ENCODE measurements at regions not wholly inside any gene's neighbourhood (a gene's known extent, or its start where the extent isn't known, plus 50 kb on each side); places are given as distances from the start of the nearest gene placed in this dataset.

GRCh38 chr4:1543976-1544375 lies 137.7 kb upstream of the NKX1-1 start:
- no peak for ATAC-seq
- Histone ChIP-seq H3K4me1 (ENCODE audit: low read depth) (peaks cover 17% of the 10 kb centered on the region), H3K9me3 (no peaks in the 10 kb centered on the region), H3K36me3 (ENCODE audit: low read depth) (no peaks in the 10 kb centered on the region), H3K4me3 (no peak overlapping the region)
- TF ChIP-seq, protein P1, sequence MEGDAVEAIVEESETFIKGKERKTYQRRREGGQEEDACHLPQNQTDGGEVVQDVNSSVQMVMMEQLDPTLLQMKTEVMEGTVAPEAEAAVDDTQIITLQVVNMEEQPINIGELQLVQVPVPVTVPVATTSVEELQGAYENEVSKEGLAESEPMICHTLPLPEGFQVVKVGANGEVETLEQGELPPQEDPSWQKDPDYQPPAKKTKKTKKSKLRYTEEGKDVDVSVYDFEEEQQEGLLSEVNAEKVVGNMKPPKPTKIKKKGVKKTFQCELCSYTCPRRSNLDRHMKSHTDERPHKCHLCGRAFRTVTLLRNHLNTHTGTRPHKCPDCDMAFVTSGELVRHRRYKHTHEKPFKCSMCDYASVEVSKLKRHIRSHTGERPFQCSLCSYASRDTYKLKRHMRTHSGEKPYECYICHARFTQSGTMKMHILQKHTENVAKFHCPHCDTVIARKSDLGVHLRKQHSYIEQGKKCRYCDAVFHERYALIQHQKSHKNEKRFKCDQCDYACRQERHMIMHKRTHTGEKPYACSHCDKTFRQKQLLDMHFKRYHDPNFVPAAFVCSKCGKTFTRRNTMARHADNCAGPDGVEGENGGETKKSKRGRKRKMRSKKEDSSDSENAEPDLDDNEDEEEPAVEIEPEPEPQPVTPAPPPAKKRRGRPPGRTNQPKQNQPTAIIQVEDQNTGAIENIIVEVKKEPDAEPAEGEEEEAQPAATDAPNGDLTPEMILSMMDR (IDR thresholded peaks at IDR 0.05), result no peak
- DNase-seq, result no peak
- intact Hi-C loops (cut with DNase I, micrococcal nuclease), result no loop called here

GRCh38 chr4:1543561-1543960 lies 137.3 kb upstream of the NKX1-1 start:
- DNase-seq (no peak), ATAC-seq (no peak)
- H3K36me3 ChIP-seq (ENCODE audit: low read depth), result no peaks in the 10 kb centered on the region
- H3K4me3 ChIP-seq, result no peak overlapping the region
- TF ChIP-seq, protein P1 (IDR thresholded peaks at IDR 0.05), result no peak
- intact Hi-C loops (cut with DNase I, micrococcal nuclease), result no loop called here
- no peaks in the 10 kb centered on the region for H3K9me3 ChIP-seq
- H3K4me1 ChIP-seq (ENCODE audit: low read depth), result peaks cover 13% of the 10 kb centered on the region

- Histone ChIP-seq H3K4me1 (ENCODE audit: low read depth) (peaks cover 10% of the 10 kb centered on the region), H3K9me3 (no peaks in the 10 kb centered on the region), H3K4me3 (no peak overlapping the region), H3K36me3 (ENCODE audit: low read depth) (no peaks in the 10 kb centered on the region)
- TF ChIP-seq, protein P1 (IDR thresholded peaks at IDR 0.05), result no peak
- DNase-seq (no peak), ATAC-seq (no peak)
- intact Hi-C loops (cut with DNase I, micrococcal nuclease), result no loop called here
Observed at GRCh38 chr4:1542516-1543320, 136.5 kb upstream of the NKX1-1 start.

GRCh38 chr4:1542226-1542490 lies 135.9 kb upstream of the NKX1-1 start:
- TF ChIP-seq, protein P1 (IDR thresholded peaks at IDR 0.05), result no peak

GRCh38 chr4:1541449-1542225 lies 135.4 kb upstream of the NKX1-1 start:
- H3K4me3 ChIP-seq, result no peak overlapping the region
- no peak for DNase-seq
- ATAC-seq, result no peak
- no peaks in the 10 kb centered on the region for H3K9me3 ChIP-seq
- peaks cover 10% of the 10 kb centered on the region for H3K4me1 ChIP-seq (ENCODE audit: low read depth)
- TF ChIP-seq, protein P1 (IDR thresholded peaks at IDR 0.05), result no peak
- no peaks in the 10 kb centered on the region for H3K36me3 ChIP-seq (ENCODE audit: low read depth)
- intact Hi-C loops (cut with DNase I, micrococcal nuclease), result no loop called here

More at GRCh38 chr4:1542226-1542490, 135.9 kb upstream of the NKX1-1 start:
- Histone ChIP-seq H3K9me3 (no peaks in the 10 kb centered on the region), H3K36me3 (ENCODE audit: low read depth) (no peaks in the 10 kb centered on the region), H3K4me3 (no peak overlapping the region), H3K4me1 (ENCODE audit: low read depth) (peaks cover 10% of the 10 kb centered on the region)
- intact Hi-C loops (cut with DNase I, micrococcal nuclease), result no loop called here
- ATAC-seq, result no peak
- DNase-seq, result no peak
